ENCODE measurements at regions not wholly inside any gene's neighbourhood (a gene's known extent, or its start where the extent isn't known, plus 50 kb on each side); places are given as distances from the start of the nearest gene placed in this dataset.

GRCh38 chr3:87057474-87057873, 66.5 kb upstream of the VGLL3 start:
- H3K36me3 Mint-ChIP-seq = no peaks in the 10 kb centered on the region
- no peaks in the 10 kb centered on the region for H3K4me1 Mint-ChIP-seq (ENCODE audit: low read depth)
- POLR2A ChIA-PET = no interaction called here
- no peaks in the 10 kb centered on the region for H3K27me3 Mint-ChIP-seq
- intact Hi-C loops (cut with micrococcal nuclease) = no loop called here
- CTCF ChIA-PET = no interaction called here
- H3K27ac Mint-ChIP-seq = no peak overlapping the region
- H3K4me3 Mint-ChIP-seq = no peak overlapping the region
- DNase-seq = no peak
- H3K9me3 Mint-ChIP-seq = peaks cover 2% of the 10 kb centered on the region

GRCh38 chr3:87053553-87053952, 62.6 kb upstream of the VGLL3 start:
- POLR2A ChIA-PET = no interaction called here
- Mint-ChIP-seq H3K27ac (no peak overlapping the region), H3K4me1 (ENCODE audit: low read depth) (no peaks in the 10 kb centered on the region), H3K36me3 (no peaks in the 10 kb centered on the region), H3K4me3 (no peak overlapping the region), H3K27me3 (no peaks in the 10 kb centered on the region), H3K9me3 (peaks cover 2% of the 10 kb centered on the region)
- CTCF ChIA-PET = no interaction called here
- intact Hi-C loops (cut with micrococcal nuclease) = no loop called here
- DNase-seq = no peak

GRCh38 chr3:87052499-87053260, 61.7 kb upstream of the VGLL3 start:
- Mint-ChIP-seq H3K4me1 (ENCODE audit: low read depth) (no peaks in the 10 kb centered on the region), H3K9me3 (no peaks in the 10 kb centered on the region), H3K36me3 (no peaks in the 10 kb centered on the region), H3K27ac (no peak overlapping the region), H3K4me3 (no peak overlapping the region), H3K27me3 (no peaks in the 10 kb centered on the region)
- DNase-seq = no peak
- CTCF ChIA-PET = no interaction called here
- POLR2A ChIA-PET = no interaction called here
- intact Hi-C loops (cut with micrococcal nuclease) = no loop called here

- Mint-ChIP-seq H3K27me3 (no peaks in the 10 kb centered on the region), H3K4me3 (no peak overlapping the region), H3K36me3 (no peaks in the 10 kb centered on the region), H3K27ac (no peak overlapping the region), H3K4me1 (ENCODE audit: low read depth) (no peaks in the 10 kb centered on the region), H3K9me3 (no peaks in the 10 kb centered on the region)
- intact Hi-C loops (cut with micrococcal nuclease) = no loop called here
- CTCF ChIA-PET = no interaction called here
- no peak for DNase-seq
- POLR2A ChIA-PET = no interaction called here
These were observed 56.9 kb upstream of the VGLL3 start for GRCh38 chr3:87047852-87048251.

- no peak overlapping the region for H3K27ac Mint-ChIP-seq
- H3K4me1 Mint-ChIP-seq (ENCODE audit: low read depth) = no peaks in the 10 kb centered on the region
- no peaks in the 10 kb centered on the region for H3K27me3 Mint-ChIP-seq
- intact Hi-C loops (cut with micrococcal nuclease) = no loop called here
- ChIA-PET POLR2A (no interaction called here), CTCF (no interaction called here)
- H3K9me3 Mint-ChIP-seq = no peaks in the 10 kb centered on the region
- no peaks in the 10 kb centered on the region for H3K36me3 Mint-ChIP-seq
- DNase-seq = no peak
- no peak overlapping the region for H3K4me3 Mint-ChIP-seq
These were observed 55.3 kb upstream of the VGLL3 start for GRCh38 chr3:87046241-87046640.

GRCh38 chr3:87045473-87045872, 54.5 kb upstream of the VGLL3 start:
- Mint-ChIP-seq H3K4me3 (no peak overlapping the region), H3K27me3 (no peaks in the 10 kb centered on the region), H3K4me1 (ENCODE audit: low read depth) (no peaks in the 10 kb centered on the region), H3K9me3 (no peaks in the 10 kb centered on the region), H3K36me3 (no peaks in the 10 kb centered on the region), H3K27ac (no peak overlapping the region)
- POLR2A ChIA-PET = no interaction called here
- DNase-seq = no peak
- intact Hi-C loops (cut with micrococcal nuclease) = no loop called here
- CTCF ChIA-PET = no interaction called here

GRCh38 chr3:87044846-87045245, 53.9 kb upstream of the VGLL3 start:
- ChIA-PET POLR2A (no interaction called here), CTCF (no interaction called here)
- Mint-ChIP-seq H3K4me3 (no peak overlapping the region), H3K9me3 (no peaks in the 10 kb centered on the region), H3K27ac (no peak overlapping the region), H3K36me3 (no peaks in the 10 kb centered on the region), H3K4me1 (ENCODE audit: low read depth) (no peaks in the 10 kb centered on the region), H3K27me3 (no peaks in the 10 kb centered on the region)
- no peak for DNase-seq
- intact Hi-C loops (cut with micrococcal nuclease) = no loop called here

GRCh38 chr3:87044409-87044808, 53.5 kb upstream of the VGLL3 start:
- no peaks in the 10 kb centered on the region for H3K4me1 Mint-ChIP-seq (ENCODE audit: low read depth)
- H3K36me3 Mint-ChIP-seq = no peaks in the 10 kb centered on the region
- H3K9me3 Mint-ChIP-seq = no peaks in the 10 kb centered on the region
- intact Hi-C loops (cut with micrococcal nuclease) = no loop called here
- no peak for DNase-seq
- H3K27me3 Mint-ChIP-seq = no peaks in the 10 kb centered on the region
- POLR2A ChIA-PET = no interaction called here
- CTCF ChIA-PET = no interaction called here
- no peak overlapping the region for H3K4me3 Mint-ChIP-seq
- no peak overlapping the region for H3K27ac Mint-ChIP-seq

GRCh38 chr3:87041191-87041590, 50.2 kb upstream of the VGLL3 start:
- Mint-ChIP-seq H3K36me3 (no peaks in the 10 kb centered on the region), H3K4me3 (no peak overlapping the region), H3K9me3 (no peaks in the 10 kb centered on the region), H3K27me3 (no peaks in the 10 kb centered on the region), H3K4me1 (ENCODE audit: low read depth) (no peaks in the 10 kb centered on the region), H3K27ac (no peak overlapping the region)
- ChIA-PET CTCF (no interaction called here), POLR2A (no interaction called here)
- no peak for DNase-seq
- intact Hi-C loops (cut with micrococcal nuclease) = no loop called here

Measured in activated CD4-positive, alpha-beta memory T cell treated with anti-CD3 and anti-CD28 coated beads for 36 hours (primary cell).